ENCODE measurements at regions not wholly inside any gene's neighbourhood (a gene's known extent, or its start where the extent isn't known, plus 50 kb on each side); places are given as distances from the start of the nearest gene placed in this dataset.

GRCh38 chrY:8638111-8638510, 699.2 kb upstream of the TSPY4 start:
- H3K4me1 ChIP-seq (ENCODE audit: insufficient read depth, poor library complexity, severe bottlenecking): no peaks in the 10 kb centered on the region
- no peak for ATAC-seq (ENCODE audit: low read depth)
- no peak for DNase-seq (ENCODE audit: low spot score)
- no peak for TF ChIP-seq CTCF (IDR thresholded peaks at IDR 0.05; ENCODE audit: poor library complexity, severe bottlenecking)
- H3K27ac ChIP-seq (ENCODE audit: poor library complexity, severe bottlenecking): no peak overlapping the region
- H3K36me3 ChIP-seq (ENCODE audit: low read depth): no peaks in the 10 kb centered on the region
- no peak overlapping the region for H3K4me3 ChIP-seq (ENCODE audit: severe bottlenecking)
- no peaks in the 10 kb centered on the region for H3K27me3 ChIP-seq (ENCODE audit: insufficient read depth, poor library complexity, severe bottlenecking)
- no peaks in the 10 kb centered on the region for H3K9me3 ChIP-seq (ENCODE audit: severe bottlenecking)

- DNase-seq (ENCODE audit: low spot score) (no peak), ATAC-seq (ENCODE audit: low read depth) (no peak)
- no peak overlapping the region for H3K27ac ChIP-seq (ENCODE audit: poor library complexity, severe bottlenecking)
- no peak for TF ChIP-seq CTCF (IDR thresholded peaks at IDR 0.05; ENCODE audit: poor library complexity, severe bottlenecking)
- H3K27me3 ChIP-seq (ENCODE audit: insufficient read depth, poor library complexity, severe bottlenecking): no peaks in the 10 kb centered on the region
- no peak overlapping the region for H3K4me3 ChIP-seq (ENCODE audit: severe bottlenecking)
- H3K9me3 ChIP-seq (ENCODE audit: severe bottlenecking): no peaks in the 10 kb centered on the region
- H3K36me3 ChIP-seq (ENCODE audit: low read depth): no peaks in the 10 kb centered on the region
- no peaks in the 10 kb centered on the region for H3K4me1 ChIP-seq (ENCODE audit: insufficient read depth, poor library complexity, severe bottlenecking)
Observed at GRCh38 chrY:8644926-8645325, 692.3 kb upstream of the TSPY4 start.

- no peak overlapping the region for H3K27ac ChIP-seq (ENCODE audit: poor library complexity, severe bottlenecking)
- no peaks in the 10 kb centered on the region for H3K27me3 ChIP-seq (ENCODE audit: insufficient read depth, poor library complexity, severe bottlenecking)
- no peak overlapping the region for H3K4me3 ChIP-seq (ENCODE audit: severe bottlenecking)
- peaks cover 13% of the 10 kb centered on the region for H3K4me1 ChIP-seq (ENCODE audit: insufficient read depth, poor library complexity, severe bottlenecking)
- ATAC-seq (ENCODE audit: low read depth): no peak
- no peaks in the 10 kb centered on the region for H3K36me3 ChIP-seq (ENCODE audit: low read depth)
- DNase-seq (ENCODE audit: low spot score): no peak
- no peak for TF ChIP-seq CTCF (IDR thresholded peaks at IDR 0.05; ENCODE audit: poor library complexity, severe bottlenecking)
- no peaks in the 10 kb centered on the region for H3K9me3 ChIP-seq (ENCODE audit: severe bottlenecking)
Observed at GRCh38 chrY:8652445-8652844, 684.8 kb upstream of the TSPY4 start.

- Histone ChIP-seq H3K4me1 (ENCODE audit: insufficient read depth, poor library complexity, severe bottlenecking) (peaks cover 13% of the 10 kb centered on the region), H3K27ac (ENCODE audit: poor library complexity, severe bottlenecking) (no peak overlapping the region), H3K27me3 (ENCODE audit: insufficient read depth, poor library complexity, severe bottlenecking) (no peaks in the 10 kb centered on the region), H3K9me3 (ENCODE audit: severe bottlenecking) (no peaks in the 10 kb centered on the region), H3K4me3 (ENCODE audit: severe bottlenecking) (no peak overlapping the region), H3K36me3 (ENCODE audit: low read depth) (no peaks in the 10 kb centered on the region)
- no peak for TF ChIP-seq CTCF (IDR thresholded peaks at IDR 0.05; ENCODE audit: poor library complexity, severe bottlenecking)
- ATAC-seq (ENCODE audit: low read depth) (no peak), DNase-seq (ENCODE audit: low spot score) (no peak)
Observed at GRCh38 chrY:8655017-8655416, 682.2 kb upstream of the TSPY4 start.

GRCh38 chrY:8656101-8656500, 681.2 kb upstream of the TSPY4 start:
- no peaks in the 10 kb centered on the region for H3K36me3 ChIP-seq (ENCODE audit: low read depth)
- no peaks in the 10 kb centered on the region for H3K9me3 ChIP-seq (ENCODE audit: severe bottlenecking)
- DNase-seq (ENCODE audit: low spot score): no peak
- peak overlapping the region; percentile 60 for H3K27ac ChIP-seq (ENCODE audit: poor library complexity, severe bottlenecking)
- peaks cover 13% of the 10 kb centered on the region for H3K4me1 ChIP-seq (ENCODE audit: insufficient read depth, poor library complexity, severe bottlenecking)
- no peaks in the 10 kb centered on the region for H3K27me3 ChIP-seq (ENCODE audit: insufficient read depth, poor library complexity, severe bottlenecking)
- no peak overlapping the region for H3K4me3 ChIP-seq (ENCODE audit: severe bottlenecking)
- peak; percentile 77 for ATAC-seq (ENCODE audit: low read depth)
- TF ChIP-seq CTCF (IDR thresholded peaks at IDR 0.05; ENCODE audit: poor library complexity, severe bottlenecking): no peak

All from RWPE2 (cell line).